ENCODE measurements at regions not wholly inside any gene's neighbourhood (a gene's known extent, or its start where the extent isn't known, plus 50 kb on each side); places are given as distances from the start of the nearest gene placed in this dataset.

DNA sequence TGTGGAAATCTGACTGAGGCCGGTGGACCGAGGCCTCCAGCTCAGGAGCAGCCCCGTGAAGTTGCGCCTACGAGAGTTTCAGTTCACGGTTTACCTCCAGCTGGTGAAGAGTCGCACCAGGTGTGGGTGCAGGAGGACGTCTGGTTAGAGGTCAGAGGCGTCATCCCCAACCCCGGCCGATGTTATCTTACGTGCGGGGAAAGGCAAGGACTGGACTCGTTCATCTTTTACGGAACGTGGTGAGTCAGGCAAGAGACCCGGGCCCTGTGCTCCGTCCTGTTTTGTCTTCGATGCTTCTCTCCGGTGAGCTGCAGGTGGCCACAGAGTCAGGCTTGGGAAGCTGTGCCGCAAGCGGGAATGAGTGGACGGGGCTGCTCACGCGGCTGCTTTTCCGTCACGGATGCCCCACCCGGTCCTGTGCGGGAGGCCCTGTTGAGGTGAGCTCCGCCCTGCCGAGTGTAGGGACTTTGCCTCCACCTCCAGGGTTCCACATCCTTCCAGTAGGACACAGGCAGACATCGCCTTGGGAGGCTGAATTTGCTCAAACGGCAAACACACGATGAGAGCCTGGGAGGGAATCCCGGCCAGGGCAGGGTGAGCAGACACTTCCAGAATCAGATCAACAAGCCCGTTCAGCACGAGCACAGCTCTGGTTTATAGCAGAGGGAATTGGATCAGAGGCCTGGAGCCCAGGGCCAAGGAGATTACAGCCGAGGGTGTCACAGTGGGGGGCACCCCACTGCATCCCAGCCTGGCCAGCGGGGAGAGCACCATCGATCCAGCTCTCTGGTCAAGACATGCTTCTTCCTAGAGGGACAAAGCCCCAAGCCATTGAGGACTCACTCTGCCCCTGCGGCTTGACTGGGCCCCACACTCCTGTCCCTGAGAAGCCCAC is 50.1 kb upstream of the INPP5A start:
- intact Hi-C loops (cut with micrococcal nuclease; ENCODE audit: unreplicated experiment), result no loop called here
- Histone ChIP-seq H2AFZ (ENCODE audit: low read length) (no peak overlapping the region), H3K9me2 (ENCODE audit: insufficient read depth, low read length) (no peaks in the 10 kb centered on the region), H3K4me2 (ENCODE audit: low read length) (no peak overlapping the region), H3K4me1 (ENCODE audit: insufficient read depth, low read length, poor library complexity, severe bottlenecking) (no peaks in the 10 kb centered on the region), H3K27ac (ENCODE audit: low read depth, low read length, poor library complexity, severe bottlenecking) (no peak overlapping the region), H3K36me3 (ENCODE audit: insufficient read depth, low read length) (no peaks in the 10 kb centered on the region), H3K9me3 (ENCODE audit: low read length) (no peaks in the 10 kb centered on the region), H3K4me3 (ENCODE audit: low read depth, low read length, poor library complexity, severe bottlenecking) (no peak overlapping the region), H4K20me1 (ENCODE audit: insufficient read depth, low read length) (no peaks in the 10 kb centered on the region), H3K79me2 (ENCODE audit: insufficient read depth, low read depth, low read length) (no peaks in the 10 kb centered on the region)
- no peak for DNase-seq (ENCODE audit: low spot score)
- POLR2A ChIA-PET, result no interaction called here
- CTCF ChIA-PET (ENCODE audit: unreplicated experiment), result no interaction called here
- no TSS peak for BruUV-seq (replicated peaks)
- no peak for TF ChIP-seq EZH2phosphoT487 (IDR thresholded peaks at IDR 0.05; ENCODE audit: borderline replicate concordance, low read depth, low read length)
- no peak for TF ChIP-seq CTCF (conservative IDR thresholded peaks at IDR 0.05; ENCODE audit: low read length)
